Fibroblast of upper back skin (primary cell): ENCODE measurements at regions not wholly inside any gene's neighbourhood (a gene's known extent, or its start where the extent isn't known, plus 50 kb on each side); places are given as distances from the start of the nearest gene placed in this dataset.

ENCODE experiments used
- DNase-seq: peaks from one replicate; pipeline ENCODE4 v3.0.0-alpha.2; 2013

DNA sequence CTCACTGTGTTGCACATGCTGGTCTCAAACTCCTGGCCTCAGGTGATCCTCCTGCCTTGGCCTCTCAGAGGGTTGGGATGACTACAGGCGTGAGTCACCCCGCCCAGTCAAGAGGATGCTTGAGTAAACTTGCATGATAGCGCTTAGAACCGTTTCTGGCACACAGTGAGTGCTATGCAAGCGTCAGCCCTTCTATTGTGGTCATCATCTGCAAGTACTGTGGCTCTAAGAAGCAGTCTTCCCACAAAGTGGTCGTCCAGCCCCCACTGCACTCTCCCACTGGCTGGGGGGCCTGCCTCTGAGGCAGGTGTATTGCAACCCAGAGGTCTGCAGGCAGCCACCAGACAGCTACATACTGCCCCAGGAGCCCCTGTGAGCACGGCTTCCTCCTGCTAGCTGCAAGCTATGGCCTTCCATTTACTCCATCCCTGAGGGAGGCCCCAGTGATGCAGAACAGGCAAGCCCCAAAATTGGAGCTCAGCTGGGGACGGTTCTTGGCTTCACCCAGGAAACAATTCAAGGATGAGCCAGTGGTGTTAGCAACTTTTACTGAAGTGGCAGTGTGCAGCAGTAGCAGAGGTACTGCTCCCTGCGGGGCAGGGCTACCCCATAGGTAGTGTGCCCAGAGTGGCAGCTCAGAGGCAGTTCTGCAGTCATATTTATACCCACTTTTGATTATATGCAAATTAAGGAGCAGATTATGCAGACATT is 95.4 kb downstream of the LSM3 start:
- DNase-seq, result no peak

DNA sequence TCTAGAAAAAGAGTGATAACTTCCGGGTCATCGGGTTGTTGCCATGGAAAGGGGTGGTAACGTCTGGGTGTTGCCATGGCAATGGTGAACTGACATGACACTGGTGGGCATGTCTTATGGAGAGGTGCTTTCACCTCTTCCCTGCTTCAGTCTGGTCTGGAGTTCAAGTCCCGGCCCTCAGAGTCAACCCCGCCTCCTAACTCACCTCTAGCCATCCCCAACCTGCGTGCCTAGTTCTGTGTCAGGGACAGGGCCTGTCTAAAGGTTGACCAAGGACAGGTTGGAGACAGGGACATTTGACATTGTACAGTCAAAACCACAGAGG is 96.0 kb downstream of the LSM3 start:
- DNase-seq, result no peak

DNA sequence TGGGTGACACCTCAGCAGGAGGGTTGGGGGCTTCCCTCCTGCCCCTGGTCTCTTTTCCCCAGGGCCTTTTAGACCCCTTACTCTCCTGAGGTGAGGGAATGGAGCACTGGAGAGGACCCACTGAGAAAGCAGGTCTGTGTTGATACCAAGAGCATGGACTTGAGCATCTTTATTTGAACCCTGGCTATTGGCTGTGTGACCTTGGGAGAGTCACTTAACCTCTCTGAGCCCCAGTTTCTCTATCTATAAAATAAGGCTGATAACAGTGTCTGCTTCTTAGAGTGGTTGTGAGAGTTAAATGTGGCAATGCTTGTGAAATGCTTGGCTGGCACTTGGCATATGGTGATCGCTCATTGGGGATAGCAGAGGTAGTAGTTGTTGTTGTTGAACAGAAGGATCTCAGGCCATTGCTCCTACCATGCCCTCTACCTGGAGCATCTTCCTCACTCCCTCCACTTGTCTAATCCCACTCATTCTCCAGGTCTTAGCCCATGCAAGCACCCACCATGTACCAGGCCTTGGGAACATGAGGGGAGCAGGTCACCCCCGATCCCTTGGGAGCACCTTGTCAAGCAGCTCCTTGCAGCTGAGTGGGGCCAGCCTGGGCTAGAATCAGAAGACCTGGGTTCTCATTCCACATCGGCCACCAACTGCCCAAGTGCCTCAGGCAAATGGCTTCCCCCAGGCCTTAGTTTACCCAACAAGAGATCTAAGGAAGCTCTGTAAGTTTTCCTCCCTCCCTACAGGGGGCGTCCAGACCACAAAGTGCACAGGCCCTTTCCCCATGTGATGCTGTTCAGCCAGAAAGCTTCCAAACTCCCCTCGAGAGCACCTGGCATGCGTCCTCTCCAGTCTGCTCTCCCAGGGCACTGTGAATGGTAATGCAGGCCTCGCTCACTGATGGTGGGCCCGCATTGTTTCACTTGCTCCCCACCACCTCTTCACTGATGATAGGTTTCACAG is 96.7 kb downstream of the LSM3 start:
- no peak for DNase-seq

DNA sequence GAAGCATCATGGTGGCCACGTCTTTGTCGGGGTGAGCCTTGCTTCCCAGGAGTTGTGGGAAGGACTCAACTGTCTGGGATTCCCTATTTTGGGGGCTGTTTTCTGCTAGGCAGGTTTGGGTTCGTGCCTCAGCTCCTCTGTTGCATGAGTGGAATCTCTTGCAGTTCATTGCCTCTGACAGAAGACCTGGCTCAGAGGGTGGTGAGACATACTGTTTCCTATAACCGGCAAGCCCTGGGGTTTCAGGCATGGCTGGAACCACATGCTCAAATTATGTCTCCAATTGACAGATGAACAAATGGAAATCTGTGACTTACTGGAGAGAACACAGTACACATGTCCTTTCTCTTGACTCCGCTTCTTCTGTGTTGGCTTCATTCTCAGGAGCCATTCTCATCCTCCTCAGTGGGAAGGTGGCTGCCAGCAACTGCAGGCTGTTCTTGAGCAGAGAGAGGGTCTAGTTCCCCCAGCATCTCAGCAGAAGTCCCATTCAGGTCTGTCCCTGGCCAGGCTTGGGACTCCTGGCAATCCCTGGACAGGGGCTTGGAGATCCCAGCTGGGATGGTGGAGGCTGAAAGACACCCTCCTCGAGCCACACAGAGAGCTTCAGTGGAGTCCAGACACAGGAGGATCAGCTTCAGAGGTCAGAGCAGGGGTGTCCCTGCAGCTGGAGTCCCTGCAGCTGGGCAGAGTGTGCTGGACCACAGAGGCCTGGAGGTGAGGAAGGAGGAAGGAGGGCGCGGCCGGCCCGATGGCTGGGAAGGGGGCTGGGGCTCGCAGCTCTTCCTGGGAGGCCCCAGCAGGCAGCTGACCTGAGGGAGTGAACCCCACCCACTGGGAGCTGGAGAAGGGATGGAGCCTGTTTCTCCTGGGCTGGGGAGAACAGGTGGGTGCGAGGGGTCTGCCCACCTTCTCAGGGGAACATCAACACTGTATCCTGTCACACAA is 97.6 kb downstream of the LSM3 start:
- no peak for DNase-seq

GRCh38 chr3:14277557-14277956 is 98.9 kb downstream of the LSM3 start:
- no peak for DNase-seq

DNA sequence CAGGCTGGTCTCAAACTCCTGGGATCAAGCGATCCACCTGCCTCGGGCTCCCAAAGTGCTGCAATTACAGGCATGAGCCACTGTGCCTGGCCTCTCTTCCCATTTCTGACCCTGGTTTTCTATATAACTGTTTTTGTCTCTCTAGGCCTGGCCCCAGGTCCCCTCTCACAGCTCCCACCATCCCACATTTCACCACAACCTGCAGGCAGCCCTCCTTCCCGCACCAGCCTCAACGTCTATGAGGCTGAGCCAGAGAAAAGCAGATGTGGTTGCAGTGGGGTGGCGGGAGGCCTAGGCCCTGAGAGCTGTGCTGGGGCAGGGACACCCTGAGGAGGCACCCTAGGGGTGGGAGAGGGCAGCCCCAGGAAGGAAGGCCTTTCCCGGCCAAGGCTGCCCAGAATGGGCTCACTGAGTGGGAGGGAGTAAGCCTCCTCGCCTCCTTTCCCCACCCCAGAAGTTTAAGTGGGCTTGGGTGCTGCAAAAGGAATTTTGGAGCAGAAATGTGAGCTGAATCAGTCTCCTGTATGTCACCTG is 99.7 kb downstream of the LSM3 start:
- no peak for DNase-seq

GRCh38 chr3:14278799-14279625 is 100.4 kb downstream of the LSM3 start:
- DNase-seq, result no peak

DNA sequence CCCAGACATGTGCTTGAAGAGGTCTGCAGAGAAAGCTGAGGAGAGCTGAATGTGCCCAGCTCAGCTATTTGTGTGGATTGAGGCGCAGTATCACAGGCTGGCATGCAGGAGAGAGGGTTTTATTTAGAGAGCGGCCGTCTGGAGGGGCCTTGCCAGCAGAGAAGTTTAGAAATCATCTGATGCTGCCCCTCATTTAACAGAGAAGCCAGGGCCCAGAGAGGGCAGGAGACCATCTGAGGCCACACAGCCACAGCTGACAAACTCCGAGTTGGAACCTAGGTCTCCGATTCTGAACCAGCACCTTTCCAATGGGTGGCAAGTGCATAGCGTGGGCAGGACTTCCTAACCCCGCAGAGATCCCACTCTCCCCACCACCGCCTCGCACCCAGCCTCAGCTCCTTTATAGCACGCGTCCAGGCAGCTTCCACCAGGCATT is 101.0 kb downstream of the LSM3 start:
- DNase-seq, result no peak

GRCh38 chr3:14280326-14280725 is 101.7 kb downstream of the LSM3 start:
- no peak for DNase-seq

- no peak for DNase-seq
Measured at GRCh38 chr3:14281053-14281452, 102.4 kb downstream of the LSM3 start.

- DNase-seq, result no peak
Measured at GRCh38 chr3:14282001-14282705, 103.5 kb downstream of the LSM3 start.

GRCh38 chr3:14282706-14283075 is 104.1 kb downstream of the LSM3 start:
- DNase-seq, result no peak

- no peak for DNase-seq
Measured at GRCh38 chr3:14283092-14283812, 104.6 kb downstream of the LSM3 start.

- no peak for DNase-seq
Measured at GRCh38 chr3:14283813-14284438, 105.3 kb downstream of the LSM3 start.

DNA sequence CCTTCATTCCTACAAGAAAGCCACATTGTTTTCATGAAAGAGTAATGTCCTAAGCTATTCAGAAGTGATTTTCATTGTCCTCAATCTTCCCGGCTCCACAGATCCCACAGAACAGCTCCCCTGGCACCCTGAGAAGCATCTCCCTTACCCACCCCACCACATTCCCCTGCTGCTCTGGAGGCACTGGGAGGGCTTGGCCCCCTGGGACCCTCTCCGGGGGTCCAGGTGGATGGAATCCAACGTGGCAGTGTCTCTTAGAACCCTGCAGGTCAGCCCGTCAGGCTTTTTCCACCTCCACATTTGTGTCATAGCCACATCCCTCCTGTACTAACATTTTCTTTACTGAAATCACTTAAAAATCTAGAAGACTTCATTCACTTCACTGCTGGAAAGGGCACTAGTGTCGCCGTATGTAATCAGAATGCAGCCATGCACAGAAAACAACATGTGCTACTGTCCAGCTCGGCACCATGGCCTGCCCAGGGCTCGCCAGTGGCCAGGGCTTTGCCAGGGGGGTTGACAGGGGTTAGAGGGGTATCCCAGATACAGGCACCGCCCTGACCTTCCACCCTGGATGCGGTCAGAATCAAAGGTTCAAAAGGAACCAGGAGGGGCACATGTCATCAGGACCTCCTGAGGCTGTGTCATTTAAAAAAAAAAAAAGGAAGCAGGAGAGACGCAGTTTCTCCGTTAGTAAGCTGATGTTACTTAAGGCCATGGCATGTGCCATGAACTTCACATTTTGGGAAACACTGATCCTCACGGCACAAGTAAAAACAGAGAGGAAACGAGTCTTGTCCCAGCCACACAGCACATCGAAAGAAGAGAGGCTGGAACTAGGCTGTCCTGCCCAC is 106.3 kb downstream of the LSM3 start:
- DNase-seq, result no peak

- no peak for DNase-seq
Measured at GRCh38 chr3:14285548-14285925, 106.9 kb downstream of the LSM3 start.

DNA sequence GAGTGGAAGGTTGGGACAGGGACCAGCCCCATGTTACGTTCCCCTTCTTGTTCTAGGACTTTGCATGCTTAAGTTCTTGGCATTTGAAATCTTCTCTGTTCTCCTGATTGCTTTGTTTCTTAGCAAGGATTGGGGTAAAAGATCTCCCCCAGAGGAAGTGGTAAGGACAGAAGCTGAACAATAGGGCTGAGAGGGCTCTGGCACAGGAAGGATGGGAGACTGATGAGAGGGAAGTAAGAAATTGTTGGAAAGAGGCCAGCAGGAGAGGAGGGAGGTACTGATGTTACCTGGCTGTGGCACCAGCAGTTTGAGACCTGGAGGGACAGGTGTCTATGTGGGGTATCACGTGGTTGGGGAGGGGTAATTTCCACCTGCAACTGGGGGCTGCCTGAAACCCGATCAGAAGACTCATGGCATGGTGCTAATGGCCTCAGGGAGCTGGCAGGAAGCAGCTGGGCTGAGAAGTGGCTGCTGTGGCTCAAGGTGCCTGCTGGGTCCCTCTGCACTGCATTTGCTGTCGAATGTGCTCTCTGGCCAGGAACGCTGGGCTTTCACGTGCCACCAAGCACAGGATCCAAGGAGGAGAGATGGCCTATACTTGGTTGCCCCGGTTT is 108.4 kb downstream of the LSM3 start:
- DNase-seq, result no peak

- DNase-seq, result no peak
Measured at GRCh38 chr3:14288177-14288788, 109.7 kb downstream of the LSM3 start.
